ELR (cell line): ENCODE measurements at regions not wholly inside any gene's neighbourhood (a gene's known extent, or its start where the extent isn't known, plus 50 kb on each side); places are given as distances from the start of the nearest gene placed in this dataset.
A peak's percentile ranks its signal among the peaks of the same experiment; 100 is the strongest.

Experiments used
- DNase-seq: peaks from one replicate; pipeline ENCODE4 v3.0.0-alpha.2; 2015; ENCODE audit warnings: low read depth

GRCh38 chr3:187618722-187619121, 51.5 kb downstream of the SST start:
- no peak for DNase-seq

GRCh38 chr3:187617213-187617612, 53.0 kb downstream of the SST start:
- no peak for DNase-seq

- peak; percentile 67 for DNase-seq
Observed at GRCh38 chr3:187616307-187616972, 53.8 kb downstream of the SST start.

- no peak for DNase-seq
Observed at GRCh38 chr3:187615630-187616029, 54.6 kb downstream of the SST start.

DNA sequence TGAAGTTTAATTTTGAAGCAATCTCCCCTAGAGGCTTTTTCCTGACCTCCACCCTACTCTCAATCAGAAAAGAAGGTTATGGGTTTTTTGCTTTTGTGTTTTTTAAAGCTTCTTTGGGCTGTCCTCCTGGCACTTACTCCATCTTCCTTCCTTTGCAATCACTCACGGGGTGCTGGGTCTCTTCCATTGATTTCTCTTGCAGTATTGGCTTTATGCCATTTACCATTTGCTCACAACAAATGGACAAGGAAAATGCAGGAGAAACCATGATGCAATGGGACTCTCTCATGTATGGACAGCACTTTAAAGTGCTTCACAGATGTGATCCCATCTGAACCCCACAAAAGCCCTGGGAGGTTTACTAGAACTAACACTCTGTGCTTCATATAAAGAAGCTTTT, 57.5 kb downstream of the SST start:
- no peak for DNase-seq

GRCh38 chr3:187610981-187611511, 59.1 kb downstream of the SST start:
- DNase-seq = no peak

DNA sequence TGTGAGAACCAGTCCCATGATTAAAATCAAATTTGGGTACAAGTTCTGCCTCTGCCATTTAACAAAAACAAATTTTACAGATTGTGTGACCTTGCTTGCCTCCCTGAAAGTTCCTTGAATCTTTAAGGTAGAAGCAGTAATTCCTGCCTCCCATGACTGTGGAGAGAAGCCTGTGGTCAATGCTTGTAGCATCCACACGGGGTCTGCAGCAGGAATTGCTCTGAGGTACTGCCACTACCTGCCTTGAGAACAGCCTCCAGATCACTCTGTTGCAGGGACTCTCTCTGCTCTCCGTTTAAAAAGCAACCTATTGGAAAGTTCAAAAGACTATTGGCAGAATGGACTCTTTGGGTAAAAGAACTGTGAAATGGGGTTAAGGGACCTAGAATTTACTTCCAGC, 75.9 kb downstream of the SST start:
- DNase-seq = no peak

GRCh38 chr3:187593451-187593850, 76.7 kb downstream of the SST start:
- DNase-seq = no peak

DNA sequence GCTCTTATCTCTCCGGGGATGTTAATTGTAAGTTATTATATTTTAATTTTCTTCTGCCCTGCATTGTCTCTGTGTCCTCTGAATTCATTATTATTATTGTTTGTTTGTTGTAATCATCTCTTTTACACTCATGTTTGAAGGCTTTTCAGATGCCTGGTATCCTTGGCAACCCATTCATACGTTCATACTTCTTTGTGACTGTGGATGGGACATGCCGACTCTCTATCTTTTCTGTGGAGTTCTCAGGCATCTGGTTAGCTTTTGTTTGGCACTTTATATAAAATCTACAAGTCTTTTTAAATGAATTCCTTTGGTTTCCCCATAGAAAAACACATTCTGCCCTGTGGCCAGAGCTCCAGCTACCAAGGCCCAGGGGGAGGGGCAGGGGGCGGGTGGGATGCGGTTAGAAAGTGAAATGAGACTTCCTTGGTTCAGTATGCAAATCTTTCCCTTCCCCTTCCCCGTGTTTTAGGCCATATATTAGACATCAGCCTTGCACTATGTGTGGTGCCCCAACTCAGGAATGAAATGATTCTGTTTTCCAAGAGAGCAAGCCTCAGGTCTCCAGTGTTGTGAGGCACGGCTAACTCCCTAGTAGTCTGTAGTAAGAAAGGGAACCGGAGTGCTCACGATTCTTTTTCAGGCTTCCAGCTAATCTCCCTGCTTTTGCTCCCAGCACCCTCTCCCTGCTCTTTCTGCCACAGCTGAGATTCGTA, 79.2 kb downstream of the SST start:
- no peak for DNase-seq

DNA sequence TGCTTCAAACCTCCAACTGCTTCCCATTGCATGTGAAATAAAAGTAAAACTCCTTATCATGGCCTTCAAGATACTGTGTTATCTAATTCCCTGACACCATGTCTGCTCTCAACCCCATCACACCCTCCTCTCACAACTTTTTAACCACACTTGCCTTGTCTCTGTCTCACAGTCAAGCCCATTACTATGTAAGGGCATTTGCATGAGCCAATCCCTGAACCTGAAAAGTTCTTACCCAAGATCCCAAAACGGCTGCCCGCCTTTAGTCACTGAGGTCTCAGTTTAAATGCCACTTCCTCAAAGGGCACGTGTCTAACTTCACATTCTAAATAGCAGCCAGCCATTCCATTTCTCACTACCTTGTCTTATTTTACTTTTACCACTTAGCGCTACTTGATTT, 83.1 kb downstream of the SST start:
- DNase-seq = no peak

- DNase-seq = no peak
Observed at GRCh38 chr3:187586226-187586625, 84.0 kb downstream of the SST start.

GRCh38 chr3:187572441-187572840, 97.8 kb downstream of the SST start:
- no peak for DNase-seq

DNA sequence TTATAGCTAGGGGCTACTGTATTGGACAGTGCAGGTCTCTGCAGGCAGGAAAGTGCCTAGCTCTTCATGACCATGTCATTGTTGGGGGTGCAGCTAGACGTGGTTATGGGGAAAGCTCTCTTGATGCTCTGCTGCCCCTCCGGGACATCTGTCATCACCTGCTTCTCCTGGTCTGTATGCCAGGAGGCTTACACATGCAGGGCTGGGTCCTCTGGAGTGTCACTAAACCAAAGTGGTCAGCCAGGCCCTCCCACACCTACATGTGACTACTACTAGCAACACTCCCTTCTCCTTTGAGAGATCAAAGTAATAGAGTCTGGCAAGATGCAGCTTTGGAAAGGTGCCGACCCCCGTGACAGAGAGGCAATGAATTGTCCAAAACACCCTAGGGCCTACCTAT, 98.5 kb downstream of the SST start:
- DNase-seq = no peak

DNA sequence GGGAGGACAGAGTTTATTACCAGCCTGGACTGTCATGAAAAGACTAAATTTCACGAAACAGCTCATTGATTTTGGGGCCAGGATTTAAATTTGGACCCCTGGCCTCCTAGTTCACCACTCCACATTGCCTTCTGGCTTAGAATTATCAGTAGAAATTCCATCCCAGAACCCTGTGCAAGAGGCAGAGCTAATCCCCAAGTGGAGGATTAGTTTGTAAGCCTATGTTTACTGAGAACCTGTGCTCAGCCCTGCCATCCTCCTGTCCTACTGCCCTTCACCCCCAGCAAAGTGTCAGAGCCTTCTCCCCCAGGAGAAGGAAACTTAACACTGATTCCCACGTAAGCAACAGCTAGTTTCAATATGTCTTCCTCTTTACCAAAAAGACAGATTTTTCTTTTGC, 99.4 kb downstream of the SST start:
- DNase-seq = no peak

GRCh38 chr3:187568171-187568570, 102.0 kb downstream of the SST start:
- DNase-seq = no peak

DNA sequence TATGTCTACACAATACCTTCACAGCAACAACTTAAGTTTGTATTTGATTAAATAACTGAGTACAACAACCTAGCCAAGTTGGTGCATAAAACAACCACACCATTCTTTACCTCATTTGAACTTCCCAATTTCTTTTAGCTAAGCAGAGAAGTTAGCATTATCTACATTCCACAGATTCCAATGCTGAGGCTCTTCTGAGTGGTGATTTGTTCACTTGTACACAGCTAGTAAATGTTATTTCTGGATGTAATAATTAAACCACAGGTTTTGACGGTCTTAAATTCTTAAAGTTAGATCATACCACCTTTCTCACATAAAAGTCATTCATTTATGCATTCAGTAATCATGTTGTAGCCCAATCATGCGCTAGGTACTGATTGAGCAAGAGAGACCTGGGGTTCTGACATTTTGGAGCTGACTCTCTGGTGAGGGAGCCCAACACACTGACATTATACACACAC, 102.5 kb downstream of the SST start:
- DNase-seq = peak; percentile 32

DNA sequence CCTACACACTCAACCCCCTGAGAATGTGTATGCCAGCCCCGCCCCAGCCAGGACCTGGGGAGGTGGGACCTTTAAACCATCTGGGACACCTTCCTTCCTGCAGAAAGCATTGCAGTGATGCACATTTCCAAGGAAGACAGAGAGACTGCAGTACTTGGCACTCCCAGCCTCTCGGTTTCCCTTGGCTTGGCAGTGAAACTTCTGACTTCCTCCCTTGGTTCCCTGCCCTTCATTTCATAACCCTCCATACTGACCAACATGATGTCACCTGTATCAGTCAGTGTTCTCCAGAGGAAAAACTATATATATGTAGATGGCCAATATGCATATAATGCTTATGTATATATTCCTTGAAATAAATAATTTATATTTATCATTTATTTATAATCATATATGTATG, 103.2 kb downstream of the SST start:
- DNase-seq = no peak

GRCh38 chr3:187565701-187566100, 104.5 kb downstream of the SST start:
- no peak for DNase-seq

DNA sequence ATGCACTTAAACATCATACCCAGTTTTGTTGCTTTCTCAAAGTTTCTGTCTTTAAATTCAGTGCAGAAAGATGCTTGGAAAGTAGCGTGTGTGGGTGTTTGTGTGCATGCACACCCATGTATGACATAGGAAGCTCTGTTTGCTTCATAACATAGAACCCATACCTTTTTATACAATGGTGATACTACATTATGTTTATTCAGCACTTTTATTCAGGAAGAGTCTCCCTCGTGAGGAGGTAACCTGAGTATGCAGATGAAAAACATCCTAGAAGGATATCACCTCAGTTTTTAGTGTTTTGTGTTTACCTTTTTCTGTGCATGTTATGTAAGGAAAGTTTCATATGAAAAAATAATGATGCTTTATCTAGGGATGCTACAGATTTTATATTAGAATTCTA, 111.2 kb downstream of the SST start:
- no peak for DNase-seq

GRCh38 chr3:187551416-187551815, 118.8 kb downstream of the SST start:
- DNase-seq = peak; percentile 6

DNA sequence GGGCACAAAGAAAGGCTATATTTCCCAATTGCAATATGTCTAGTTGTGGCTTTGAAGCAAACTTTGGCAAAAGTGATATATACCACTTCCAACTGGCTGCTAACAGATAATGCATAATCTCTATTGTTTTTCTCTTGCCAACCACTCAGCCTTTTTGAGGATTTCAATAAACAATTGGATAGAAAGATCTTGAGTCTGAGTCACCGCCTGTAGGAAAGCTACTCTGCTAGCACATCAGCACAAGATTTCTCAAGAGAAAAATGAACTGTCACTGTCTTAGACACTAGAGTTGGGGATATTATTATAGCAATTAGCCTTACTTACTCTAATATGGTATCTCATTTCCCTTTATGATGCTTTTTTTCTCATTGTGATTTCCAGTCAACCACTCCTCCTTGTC, 119.7 kb downstream of the SST start:
- peak; percentile 7 for DNase-seq

GRCh38 chr3:187545366-187545765, 124.8 kb downstream of the SST start:
- no peak for DNase-seq

DNA sequence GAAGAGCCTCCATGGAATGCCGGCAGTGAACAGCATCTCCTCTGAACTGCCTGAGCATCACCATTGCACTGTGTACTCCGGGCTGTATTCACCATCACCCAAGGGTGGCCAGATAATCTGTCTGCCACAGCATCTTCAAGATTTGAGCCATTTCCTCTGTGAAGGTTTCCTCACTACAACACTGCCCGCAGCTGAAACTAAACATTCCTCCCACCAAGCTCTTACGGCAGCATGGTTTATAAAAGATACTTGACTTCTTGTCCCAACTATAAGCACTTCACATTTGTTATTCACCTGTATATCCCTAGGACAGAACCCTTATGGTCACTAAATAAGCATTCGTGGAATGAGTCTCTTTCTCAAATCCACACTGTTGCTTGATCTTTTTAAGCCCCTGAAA, 125.9 kb downstream of the SST start:
- DNase-seq = no peak

GRCh38 chr3:187540847-187541246, 129.3 kb downstream of the SST start:
- no peak for DNase-seq
